Upper lobe of right lung (tissue), 1 donor: ENCODE measurements at regions not wholly inside any gene's neighbourhood (a gene's known extent, or its start where the extent isn't known, plus 50 kb on each side); places are given as distances from the start of the nearest gene placed in this dataset.

Experiments
- ATAC-seq: fragments of 200-7000 bp; cut with Tn5 transposase; one replicate; pipeline ENCODE4 v1.9.1; 2020; ENCODE audit warnings: mild to moderate bottlenecking, moderate library complexity
- DNase-seq: peaks from one replicate; pipeline ENCODE4 v3.0.0-alpha.2; 2020
- H3K27ac ChIP-seq: fragments of 200-600 bp; one replicate; pipeline ENCODE4 v1.8.0; 2022
- H3K27me3 ChIP-seq: fragments of 200-600 bp; one replicate; pipeline ENCODE4 v1.8.0; 2022; ENCODE audit warnings: mild to moderate bottlenecking
- H3K36me3 ChIP-seq: fragments of 200-600 bp; one replicate; pipeline ENCODE4 v1.8.0; 2022
- H3K4me1 ChIP-seq: fragments of 200-600 bp; one replicate; pipeline ENCODE4 v1.8.0; 2022
- H3K4me3 ChIP-seq: fragments of 200-600 bp; one replicate; pipeline ENCODE4 v1.8.0; 2022; ENCODE audit warnings: mild to moderate bottlenecking
- H3K9me3 ChIP-seq: fragments of 200-600 bp; one replicate; pipeline ENCODE4 v1.8.0; 2022
- CTCF ChIP-seq: fragments of 200-600 bp; IDR thresholded peaks from one replicate; pipeline ENCODE4 v1.8.0; 2022; ENCODE audit warnings: antibody characterized with exemption
- intact Hi-C: fragments of 100-400 bp; cut with DNase I; formaldehyde crosslinking; loops from one replicate; pipeline ENCODE4 v1.11.0; 2022
- donor health status: DM: no; HTN: yes; CAD: no; lungs with severe emphysema.

DNA sequence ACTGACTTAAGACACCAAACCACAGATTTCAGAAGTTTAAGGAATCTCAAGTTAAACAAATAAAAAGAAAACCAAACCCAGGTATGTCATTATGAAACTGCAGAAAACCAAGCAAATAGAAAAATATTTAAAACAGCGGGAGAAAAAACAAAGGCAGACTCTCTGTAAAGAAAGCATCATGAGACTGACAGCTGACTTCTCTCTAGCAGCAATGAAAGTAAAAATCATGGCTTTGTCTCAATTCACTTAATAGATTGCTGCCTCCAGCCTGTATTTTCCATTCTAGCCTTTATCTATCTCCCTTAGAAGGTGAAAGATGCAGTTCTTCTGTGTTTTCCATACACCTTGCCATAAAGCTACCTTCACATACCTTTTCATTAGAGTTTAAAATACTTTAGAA, 131.1 kb upstream of the IPO5 start:
- TF ChIP-seq CTCF = no peak
- no peak overlapping the region for H3K27ac ChIP-seq
- intact Hi-C loops = no loop called here

GRCh38 chr13:97826421-97827012, 127.0 kb upstream of the IPO5 start:
- TF ChIP-seq CTCF = no peak
- Histone ChIP-seq H3K27me3 (no peaks in the 10 kb centered on the region), H3K9me3 (no peaks in the 10 kb centered on the region), H3K4me1 (no peaks in the 10 kb centered on the region), H3K4me3 (no peak overlapping the region), H3K36me3 (no peaks in the 10 kb centered on the region), H3K27ac (no peak overlapping the region)
- intact Hi-C loops = no loop called here
- no peak for ATAC-seq
- no peak for DNase-seq

More for the DNA sequence above, 131.1 kb upstream of the IPO5 start:
- Histone ChIP-seq H3K4me1 (no peaks in the 10 kb centered on the region), H3K36me3 (no peaks in the 10 kb centered on the region), H3K9me3 (no peaks in the 10 kb centered on the region), H3K27me3 (no peaks in the 10 kb centered on the region), H3K4me3 (no peak overlapping the region)
- DNase-seq = no peak
- ATAC-seq = no peak

DNA sequence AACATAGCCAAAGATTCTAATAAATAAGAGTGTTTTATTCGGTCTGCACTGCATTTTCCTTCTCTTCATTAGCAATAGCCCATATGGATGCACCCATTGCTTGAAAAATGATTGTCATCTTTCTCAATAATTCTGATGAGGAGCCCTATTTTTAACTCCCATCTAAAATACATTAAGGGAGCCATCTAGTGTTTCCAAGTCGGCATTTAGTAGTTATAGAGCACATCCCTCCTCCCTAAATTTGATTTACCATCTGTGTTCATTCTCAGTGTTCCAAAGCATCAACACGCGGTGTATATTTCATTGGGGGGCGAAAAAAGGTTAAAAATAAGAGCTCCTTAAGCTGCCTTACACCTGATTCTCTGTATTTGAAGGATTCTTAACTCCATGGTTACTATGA, 119.2 kb upstream of the IPO5 start:
- Histone ChIP-seq H3K9me3 (no peaks in the 10 kb centered on the region), H3K27ac (no peak overlapping the region), H3K4me3 (no peak overlapping the region), H3K27me3 (no peaks in the 10 kb centered on the region), H3K4me1 (no peaks in the 10 kb centered on the region), H3K36me3 (no peaks in the 10 kb centered on the region)
- ATAC-seq = no peak
- intact Hi-C loops = no loop called here
- TF ChIP-seq CTCF = no peak
- no peak for DNase-seq

GRCh38 chr13:97843189-97843588, 110.3 kb upstream of the IPO5 start:
- Histone ChIP-seq H3K4me3 (no peak overlapping the region), H3K36me3 (no peaks in the 10 kb centered on the region), H3K27me3 (no peaks in the 10 kb centered on the region), H3K9me3 (no peaks in the 10 kb centered on the region), H3K4me1 (no peaks in the 10 kb centered on the region), H3K27ac (no peak overlapping the region)
- intact Hi-C loops = no loop called here
- no peak for DNase-seq
- ATAC-seq = no peak
- TF ChIP-seq CTCF = no peak

GRCh38 chr13:97844151-97844550, 109.3 kb upstream of the IPO5 start:
- ATAC-seq = no peak

More at GRCh38 chr13:97844151-97844550, 109.3 kb upstream of the IPO5 start:
- Histone ChIP-seq H3K27ac (no peak overlapping the region), H3K4me3 (no peak overlapping the region), H3K27me3 (no peaks in the 10 kb centered on the region), H3K4me1 (no peaks in the 10 kb centered on the region), H3K36me3 (no peaks in the 10 kb centered on the region), H3K9me3 (no peaks in the 10 kb centered on the region)
- DNase-seq = no peak
- intact Hi-C loops = no loop called here
- no peak for TF ChIP-seq CTCF
